Activated CD8-positive, alpha-beta T cell treated with anti-CD3 and anti-CD28 coated beads for 36 hours (primary cell): ENCODE measurements at regions not wholly inside any gene's neighbourhood (a gene's known extent, or its start where the extent isn't known, plus 50 kb on each side); places are given as distances from the start of the nearest gene placed in this dataset.

Experiments used
- ATAC-seq: fragments of 200-7000 bp; cut with Tn5 transposase; one replicate; pipeline ENCODE4 v1.10.0; 2021; ENCODE audit warnings: mild to moderate bottlenecking, moderate library complexity
- CTCF ChIA-PET: fragments of 350-600 bp; sonication (Branson Sonifier 250); formaldehyde crosslinking; loops from one replicate; lab custom pipeline; 2021; ENCODE audit warnings: antibody characterized with exemption; lab: Charles Lee
- POLR2A ChIA-PET: fragments of 350-600 bp; sonication (Branson Sonifier 250); formaldehyde crosslinking; loops from one replicate; lab custom pipeline; 2021; ENCODE audit warnings: antibody characterized with exemption; lab: Charles Lee
- DNase-seq: peaks from one replicate; pipeline ENCODE4 v3.0.0-alpha.2; 2020
- H3K27ac Mint-ChIP-seq: one replicate; pipeline ENCODE4 v1.8.0; 2021; ENCODE audit warnings: mild to moderate bottlenecking, mixed read lengths
- H3K27me3 Mint-ChIP-seq: one replicate; pipeline ENCODE4 v1.8.0; 2021; ENCODE audit warnings: mixed read lengths
- H3K36me3 Mint-ChIP-seq: one replicate; pipeline ENCODE4 v1.8.0; 2021; ENCODE audit warnings: low read depth, mixed read lengths
- H3K4me1 Mint-ChIP-seq: one replicate; pipeline ENCODE4 v1.8.0; 2021; ENCODE audit warnings: low read depth, mixed read lengths
- H3K4me3 Mint-ChIP-seq: one replicate; pipeline ENCODE4 v1.8.0; 2021; ENCODE audit warnings: mild to moderate bottlenecking, moderate library complexity, mixed read lengths
- H3K9me3 Mint-ChIP-seq: one replicate; pipeline ENCODE4 v1.8.0; 2021; ENCODE audit warnings: mixed read lengths
- intact Hi-C: fragments of 100-400 bp; cut with micrococcal nuclease; formaldehyde crosslinking; loops from one replicate; pipeline ENCODE4 v1.10.0; 2022
- TF ChIP-seq, protein P1 (sequence below): fragments of 200-600 bp; IDR thresholded peaks from one replicate; pipeline ENCODE4 v1.8.0; 2022; ENCODE audit warnings: antibody characterized with exemption, mild to moderate bottlenecking

DNA sequence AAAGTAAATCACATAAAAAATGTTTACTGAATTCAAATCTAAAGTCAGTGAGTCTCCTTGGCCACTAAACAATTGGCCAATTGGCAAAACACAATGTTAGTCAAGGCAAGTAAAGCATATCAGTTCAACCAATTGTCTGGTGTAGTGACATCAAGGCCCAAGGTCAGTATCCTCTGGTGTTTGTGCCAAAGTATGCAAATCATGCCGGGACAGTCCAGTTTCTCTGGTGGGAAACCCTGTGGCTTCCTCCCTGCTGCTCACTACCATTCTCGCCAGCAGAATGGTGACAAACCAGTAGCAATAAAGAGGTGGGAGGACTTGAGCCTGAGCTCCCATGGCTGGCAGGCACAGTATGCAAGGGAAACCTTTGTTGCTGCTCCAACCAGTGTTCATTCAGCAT lies 314.9 kb upstream of the FGF13 start:
- Mint-ChIP-seq H3K36me3 (no peaks in the 10 kb centered on the region), H3K4me3 (no peak overlapping the region), H3K9me3 (no peaks in the 10 kb centered on the region), H3K4me1 (no peaks in the 10 kb centered on the region), H3K27ac (no peak overlapping the region), H3K27me3 (no peaks in the 10 kb centered on the region)
- ChIA-PET CTCF (no interaction called here), POLR2A (no interaction called here)
- TF ChIP-seq, protein P1, sequence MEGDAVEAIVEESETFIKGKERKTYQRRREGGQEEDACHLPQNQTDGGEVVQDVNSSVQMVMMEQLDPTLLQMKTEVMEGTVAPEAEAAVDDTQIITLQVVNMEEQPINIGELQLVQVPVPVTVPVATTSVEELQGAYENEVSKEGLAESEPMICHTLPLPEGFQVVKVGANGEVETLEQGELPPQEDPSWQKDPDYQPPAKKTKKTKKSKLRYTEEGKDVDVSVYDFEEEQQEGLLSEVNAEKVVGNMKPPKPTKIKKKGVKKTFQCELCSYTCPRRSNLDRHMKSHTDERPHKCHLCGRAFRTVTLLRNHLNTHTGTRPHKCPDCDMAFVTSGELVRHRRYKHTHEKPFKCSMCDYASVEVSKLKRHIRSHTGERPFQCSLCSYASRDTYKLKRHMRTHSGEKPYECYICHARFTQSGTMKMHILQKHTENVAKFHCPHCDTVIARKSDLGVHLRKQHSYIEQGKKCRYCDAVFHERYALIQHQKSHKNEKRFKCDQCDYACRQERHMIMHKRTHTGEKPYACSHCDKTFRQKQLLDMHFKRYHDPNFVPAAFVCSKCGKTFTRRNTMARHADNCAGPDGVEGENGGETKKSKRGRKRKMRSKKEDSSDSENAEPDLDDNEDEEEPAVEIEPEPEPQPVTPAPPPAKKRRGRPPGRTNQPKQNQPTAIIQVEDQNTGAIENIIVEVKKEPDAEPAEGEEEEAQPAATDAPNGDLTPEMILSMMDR, result no peak
- DNase-seq, result no peak
- ATAC-seq, result no peak
- intact Hi-C loops, result no loop called here

DNA sequence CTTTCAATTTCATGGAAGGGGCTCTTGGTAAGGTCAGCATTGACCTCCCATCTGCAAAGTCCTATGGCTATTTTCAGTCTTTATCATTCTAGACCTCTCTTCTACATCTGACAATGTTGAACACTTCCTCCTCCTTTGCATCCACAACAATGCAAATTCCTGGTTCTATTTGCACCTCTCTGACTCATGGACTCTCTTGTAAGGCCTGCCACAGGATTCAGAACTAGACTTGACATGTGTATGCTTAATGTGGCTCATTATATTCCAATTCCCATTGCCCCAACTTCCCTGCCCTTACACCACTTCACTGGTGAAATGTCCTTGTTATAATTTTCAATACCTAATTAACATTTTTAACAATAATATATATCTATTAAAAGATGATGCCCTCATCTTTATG lies 314.3 kb upstream of the FGF13 start:
- no peak for ATAC-seq
- H3K36me3 Mint-ChIP-seq, result no peaks in the 10 kb centered on the region
- H3K4me1 Mint-ChIP-seq, result no peaks in the 10 kb centered on the region
- no peak overlapping the region for H3K27ac Mint-ChIP-seq
- H3K27me3 Mint-ChIP-seq, result no peaks in the 10 kb centered on the region
- no peak overlapping the region for H3K4me3 Mint-ChIP-seq
- no peaks in the 10 kb centered on the region for H3K9me3 Mint-ChIP-seq
- no peak for DNase-seq
- TF ChIP-seq, protein P1, result no peak
- POLR2A ChIA-PET, result no interaction called here
- intact Hi-C loops, result no loop called here
- CTCF ChIA-PET, result no interaction called here

DNA sequence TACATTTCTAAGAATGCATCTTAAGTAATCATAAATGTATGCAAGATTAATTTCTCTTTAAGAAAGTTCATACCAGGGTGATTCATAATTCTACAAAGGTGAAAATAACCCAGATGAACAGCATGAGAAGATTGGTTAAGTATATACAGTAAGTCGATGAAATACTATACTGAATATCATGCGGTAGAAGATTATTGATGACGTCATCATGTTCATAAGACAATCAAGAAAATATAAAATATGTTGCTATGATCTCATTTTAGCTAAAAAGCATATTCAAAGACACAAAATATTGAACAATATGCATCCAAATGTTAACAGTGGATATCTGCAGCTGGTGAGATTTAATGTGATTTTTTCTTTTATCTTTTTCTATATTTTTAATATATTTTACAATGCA lies 312.0 kb upstream of the FGF13 start:
- ChIA-PET CTCF (no interaction called here), POLR2A (no interaction called here)
- TF ChIP-seq, protein P1, result no peak
- Mint-ChIP-seq H3K27ac (no peak overlapping the region), H3K4me1 (no peaks in the 10 kb centered on the region), H3K36me3 (no peaks in the 10 kb centered on the region), H3K4me3 (no peak overlapping the region), H3K9me3 (no peaks in the 10 kb centered on the region), H3K27me3 (no peaks in the 10 kb centered on the region)
- DNase-seq (no peak), ATAC-seq (no peak)
- intact Hi-C loops, result no loop called here

DNA sequence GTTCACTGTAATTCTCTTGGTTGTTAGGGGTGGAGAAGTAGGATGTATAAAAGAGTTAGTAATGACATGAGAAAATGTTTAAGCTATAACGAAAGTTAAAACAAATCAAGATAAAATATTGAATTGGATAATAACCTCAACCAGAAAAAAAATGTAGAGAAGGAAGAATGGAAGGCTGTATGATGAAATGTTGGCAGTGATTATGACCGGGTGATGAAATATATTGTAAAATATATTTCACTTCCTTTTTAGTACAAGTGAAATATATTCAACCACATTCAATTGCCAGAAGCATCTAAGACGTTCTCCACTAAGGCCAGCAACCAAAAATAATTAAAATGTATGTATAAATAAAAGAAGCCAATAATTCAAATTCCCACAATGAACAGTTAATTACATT lies 309.3 kb upstream of the FGF13 start:
- ATAC-seq, result no peak
- no peak overlapping the region for H3K27ac Mint-ChIP-seq
- H3K36me3 Mint-ChIP-seq, result no peaks in the 10 kb centered on the region
- DNase-seq, result no peak
- CTCF ChIA-PET, result no interaction called here
- no peaks in the 10 kb centered on the region for H3K27me3 Mint-ChIP-seq
- TF ChIP-seq, protein P1, result no peak
- intact Hi-C loops, result no loop called here
- H3K4me1 Mint-ChIP-seq, result no peaks in the 10 kb centered on the region
- POLR2A ChIA-PET, result no interaction called here
- H3K4me3 Mint-ChIP-seq, result no peak overlapping the region
- peaks cover under 1% of the 10 kb centered on the region for H3K9me3 Mint-ChIP-seq

DNA sequence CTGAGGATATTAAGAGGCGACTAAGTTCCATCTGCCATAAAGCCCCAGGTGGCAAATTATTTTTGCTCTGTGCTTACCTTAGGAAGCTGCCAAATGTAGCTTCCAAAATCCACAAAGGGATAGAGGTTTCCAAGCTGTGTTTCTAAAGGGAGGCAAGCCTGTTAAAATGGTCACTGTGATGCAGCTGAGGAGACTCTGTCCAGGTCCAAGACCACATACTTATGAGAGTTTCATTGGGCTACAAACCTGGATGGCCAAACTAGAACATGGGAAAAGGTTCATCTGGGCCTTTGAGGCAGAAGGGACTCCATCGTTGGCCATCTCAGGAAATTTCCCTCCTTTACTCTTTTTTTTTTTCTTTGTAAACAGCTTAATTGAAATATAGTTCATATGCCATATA lies 306.9 kb upstream of the FGF13 start:
- Mint-ChIP-seq H3K9me3 (peaks cover 4% of the 10 kb centered on the region), H3K27me3 (no peaks in the 10 kb centered on the region), H3K4me3 (no peak overlapping the region), H3K4me1 (no peaks in the 10 kb centered on the region), H3K27ac (no peak overlapping the region), H3K36me3 (no peaks in the 10 kb centered on the region)
- TF ChIP-seq, protein P1, result no peak
- ATAC-seq, result no peak
- intact Hi-C loops, result no loop called here
- no peak for DNase-seq
- ChIA-PET CTCF (no interaction called here), POLR2A (no interaction called here)
